NCI-H345 (cell line): ENCODE measurements at regions not wholly inside any gene's neighbourhood (a gene's known extent, or its start where the extent isn't known, plus 50 kb on each side); places are given as distances from the start of the nearest gene placed in this dataset.
A peak's percentile ranks its signal among the peaks of the same experiment; 100 is the strongest.
"Not testable (repeated sequence)": the region's sequence is repeated elsewhere in the genome, so short reads cannot be mapped to it uniquely, and the experiment has no call there.

Experiments used
- DNase-seq: peaks from one replicate; lab custom pipeline; 2025; lab: John Stamatoyannopoulos, UW

GRCh38 chr10:29363930-29364329, 75.1 kb downstream of the LYZL1 start:
- DNase-seq, result not testable (repeated sequence)

GRCh38 chr10:29366206-29366605, 77.3 kb downstream of the LYZL1 start:
- not testable (repeated sequence) for DNase-seq

GRCh38 chr10:29369419-29369818, 80.5 kb downstream of the LYZL1 start:
- DNase-seq, result no peak

- DNase-seq, result no peak
These were observed 81.5 kb downstream of the LYZL1 start for GRCh38 chr10:29370097-29371092.

- DNase-seq, result no peak
These were observed 84.0 kb downstream of the LYZL1 start for GRCh38 chr10:29372920-29373319.

- no peak for DNase-seq
These were observed 85.3 kb downstream of the LYZL1 start for GRCh38 chr10:29374162-29374561.

- no peak for DNase-seq
These were observed 87.0 kb downstream of the LYZL1 start for GRCh38 chr10:29375888-29376287.

- no peak for DNase-seq
These were observed 88.6 kb downstream of the LYZL1 start for GRCh38 chr10:29377333-29377961.

- DNase-seq, result no peak
These were observed 89.2 kb downstream of the LYZL1 start for GRCh38 chr10:29378106-29378505.

- DNase-seq, result no peak
These were observed 90.3 kb downstream of the LYZL1 start for GRCh38 chr10:29379208-29379607.

GRCh38 chr10:29379777-29380598, 91.1 kb downstream of the LYZL1 start:
- DNase-seq, result not testable (repeated sequence)

- peak; percentile 27 for DNase-seq
These were observed 92.0 kb downstream of the LYZL1 start for GRCh38 chr10:29380599-29381511.

GRCh38 chr10:29386342-29386999, 97.6 kb downstream of the LYZL1 start:
- peak; percentile 14 for DNase-seq

- DNase-seq, result peak; percentile 80
These were observed 98.4 kb downstream of the LYZL1 start for GRCh38 chr10:29387269-29387668.

- DNase-seq, result not testable (repeated sequence)
These were observed 99.2 kb downstream of the LYZL1 start for GRCh38 chr10:29388112-29388511.

GRCh38 chr10:29389493-29389892, 100.6 kb downstream of the LYZL1 start:
- DNase-seq, result no peak

GRCh38 chr10:29389935-29390334, 101.1 kb downstream of the LYZL1 start:
- no peak for DNase-seq

GRCh38 chr10:29392376-29393021, 103.6 kb downstream of the LYZL1 start:
- peak; percentile 61 for DNase-seq

- DNase-seq, result no peak
These were observed 105.6 kb downstream of the LYZL1 start for GRCh38 chr10:29394321-29394932.

GRCh38 chr10:29395409-29395808, 106.5 kb downstream of the LYZL1 start:
- DNase-seq, result no peak
